MM.1S (cell line): ENCODE measurements at regions not wholly inside any gene's neighbourhood (a gene's known extent, or its start where the extent isn't known, plus 50 kb on each side); places are given as distances from the start of the nearest gene placed in this dataset.

Experiments
- CTCF ChIP-seq: fragments of 300-600 bp; sonication (generic); IDR thresholded peaks from 2 replicates; pipeline ENCODE4 v1.5.1; 2016; ENCODE audit warnings: antibody characterized with exemption, low read length, mixed read lengths
- EZH2 ChIP-seq: fragments of 300-600 bp; sonication (generic); optimal IDR thresholded peaks from 2 replicates; pipeline ENCODE3; 2017; ENCODE audit warnings: low read depth, mild to moderate bottlenecking, antibody characterized with exemption, low read length, mixed read lengths

GRCh38 chr17:77782201-77782600 is 176.3 kb upstream of the TNRC6C start:
- TF ChIP-seq CTCF (no peak), EZH2 (no peak)
